ENCODE measurements at regions not wholly inside any gene's neighbourhood (a gene's known extent, or its start where the extent isn't known, plus 50 kb on each side); places are given as distances from the start of the nearest gene placed in this dataset.
A peak's percentile ranks its signal among the peaks of the same experiment; 100 is the strongest.
"Not testable (repeated sequence)": the region's sequence is repeated elsewhere in the genome, so short reads cannot be mapped to it uniquely, and the experiment has no call there.

DNA sequence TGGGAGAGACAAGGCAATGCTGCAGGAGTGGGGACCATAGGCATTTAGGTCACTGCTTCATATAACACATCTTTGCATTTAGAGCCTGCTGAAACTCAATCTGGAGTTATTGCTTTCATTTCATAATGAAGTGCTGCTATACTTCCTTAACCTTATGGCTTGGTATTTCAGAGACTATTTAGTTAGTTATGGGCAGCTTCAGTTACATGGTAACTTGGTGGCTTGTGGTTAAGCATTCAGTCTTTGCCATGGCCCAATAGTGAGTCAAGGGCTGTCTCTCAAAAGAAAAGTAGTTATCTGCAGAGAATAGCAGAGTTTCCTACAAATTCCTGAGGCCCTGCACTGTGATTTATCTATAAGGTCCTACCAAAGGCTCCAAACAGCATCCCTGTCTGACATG, 271.6 kb downstream of the ZFY start:
- not testable (repeated sequence) for H3K4me1 Mint-ChIP-seq; DNase-seq (ENCODE audit: low spot score in 2 of 2); H3K4me3 Mint-ChIP-seq; H3K27me3 Mint-ChIP-seq; H3K36me3 Mint-ChIP-seq; ATAC-seq (ENCODE audit: low read depth); H3K9me3 Mint-ChIP-seq; H3K27ac Mint-ChIP-seq

DNA sequence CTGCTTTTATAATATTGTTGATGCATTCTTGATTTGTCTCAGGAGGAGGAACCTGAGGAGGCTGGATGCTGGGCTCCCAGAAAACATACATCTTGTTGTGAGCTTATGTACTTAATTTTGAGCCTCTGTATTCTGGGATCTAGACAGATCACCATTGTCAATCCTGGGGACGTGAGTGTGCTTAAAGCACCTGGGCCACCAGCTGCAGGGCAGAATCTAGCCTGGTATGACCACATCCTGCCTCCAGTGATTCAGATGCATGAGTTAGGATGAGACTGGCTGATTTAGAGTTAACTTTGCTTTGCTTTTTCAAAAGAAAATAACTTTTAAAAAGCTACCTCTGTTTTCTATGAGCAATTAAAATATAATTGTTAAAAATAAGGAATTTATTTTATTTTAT, 278.0 kb downstream of the ZFY start:
- H3K27ac Mint-ChIP-seq; H3K36me3 Mint-ChIP-seq; DNase-seq (ENCODE audit: low spot score in 2 of 2); H3K4me1 Mint-ChIP-seq; H3K4me3 Mint-ChIP-seq; H3K27me3 Mint-ChIP-seq; H3K9me3 Mint-ChIP-seq; ATAC-seq (ENCODE audit: low read depth): not testable (repeated sequence)

DNA sequence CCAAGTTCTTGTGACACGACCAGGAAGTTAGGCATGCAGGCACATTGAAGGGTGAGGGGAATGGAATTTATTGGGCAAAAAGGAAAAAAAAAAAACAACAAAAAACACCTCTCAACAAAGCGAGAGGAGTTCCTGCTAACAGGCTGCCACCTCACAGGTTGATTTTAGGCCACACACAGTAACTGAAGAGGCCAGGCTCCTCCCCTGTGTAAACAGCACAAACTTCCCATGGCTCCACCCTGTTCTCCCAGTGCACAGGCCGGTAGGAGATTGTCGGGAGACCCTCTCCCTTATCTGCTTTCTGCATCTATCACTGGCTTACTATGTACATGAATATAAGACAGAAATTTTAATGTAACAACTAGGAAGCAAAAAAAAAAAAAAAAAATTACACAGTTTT, 283.0 kb downstream of the ZFY start:
- not testable (repeated sequence) for H3K27ac Mint-ChIP-seq; H3K9me3 Mint-ChIP-seq; H3K4me1 Mint-ChIP-seq; H3K36me3 Mint-ChIP-seq; H3K27me3 Mint-ChIP-seq; ATAC-seq (ENCODE audit: low read depth); DNase-seq (ENCODE audit: low spot score in 2 of 2); H3K4me3 Mint-ChIP-seq

DNA sequence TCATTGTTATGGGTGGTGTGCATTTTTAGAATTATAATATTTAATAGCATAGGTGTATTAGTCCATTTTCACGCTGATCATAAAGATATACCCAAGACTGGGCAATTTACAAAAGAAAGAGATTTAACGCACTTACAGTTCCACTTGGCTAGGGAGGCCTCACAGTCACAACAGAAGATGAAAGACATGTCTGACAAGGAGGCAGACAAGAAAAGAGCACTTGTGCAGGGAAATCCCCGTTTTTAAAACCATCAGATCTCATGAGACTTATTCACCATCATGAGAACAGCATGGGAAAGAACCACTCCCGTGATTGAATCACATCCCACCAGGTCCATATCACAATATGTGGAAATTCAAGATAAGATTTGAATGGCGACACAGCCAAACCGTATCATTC, 283.4 kb downstream of the ZFY start:
- DNase-seq (ENCODE audit: low spot score in 2 of 2), result not testable (repeated sequence)

DNA sequence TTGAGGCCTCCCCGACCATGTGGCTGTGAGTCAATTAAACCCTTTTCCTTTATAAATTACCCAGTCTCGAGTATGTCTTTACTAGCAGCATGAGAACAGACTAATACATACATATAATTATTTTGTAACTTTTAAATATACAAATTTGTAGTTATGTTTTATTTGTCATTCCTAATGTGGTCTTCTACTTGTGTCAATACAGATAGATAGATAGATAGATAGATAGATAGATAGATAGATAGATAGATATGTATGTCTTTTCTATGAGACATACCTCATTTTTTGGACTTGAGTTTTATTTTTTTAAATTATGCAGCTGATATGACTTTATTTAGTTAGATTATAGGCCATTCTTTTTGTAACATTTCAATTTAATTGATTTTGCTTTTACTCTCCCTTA, 316.0 kb upstream of the TGIF2LY start:
- not testable (repeated sequence) for H3K9me3 Mint-ChIP-seq, H3K4me3 Mint-ChIP-seq

More for the DNA sequence above, 283.4 kb downstream of the ZFY start:
- not testable (repeated sequence) for H3K27ac Mint-ChIP-seq, H3K36me3 Mint-ChIP-seq, H3K4me1 Mint-ChIP-seq, H3K9me3 Mint-ChIP-seq, H3K27me3 Mint-ChIP-seq
- peak overlapping the region; percentile 8 for H3K4me3 Mint-ChIP-seq
- ATAC-seq (ENCODE audit: low read depth), result peak; percentile 34

DNA sequence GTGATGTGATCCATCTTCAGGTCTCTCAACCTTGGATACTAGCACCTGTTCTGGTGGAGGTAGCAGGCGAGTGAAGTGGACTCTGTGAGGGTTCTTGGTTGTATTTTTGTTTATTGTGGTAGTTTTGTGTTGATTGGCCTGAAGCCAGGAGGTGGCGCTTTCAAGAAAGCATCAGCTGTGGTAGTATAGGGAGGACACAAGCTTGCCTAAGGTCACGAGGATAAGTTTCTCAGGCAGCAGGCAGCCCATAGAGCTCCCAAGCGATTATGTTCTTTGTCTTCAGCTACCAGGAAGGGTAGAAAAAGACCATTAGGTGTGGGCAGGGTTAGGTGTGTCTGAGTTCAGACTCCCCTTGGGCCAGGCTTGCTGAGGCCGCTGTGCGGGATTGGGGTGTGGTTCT, 290.8 kb upstream of the TGIF2LY start:
- not testable (repeated sequence) for DNase-seq (ENCODE audit: low spot score in 2 of 2); H3K27ac Mint-ChIP-seq; H3K4me1 Mint-ChIP-seq; H3K27me3 Mint-ChIP-seq; H3K36me3 Mint-ChIP-seq; H3K9me3 Mint-ChIP-seq; ATAC-seq (ENCODE audit: low read depth); H3K4me3 Mint-ChIP-seq

More for the DNA sequence above, 316.0 kb upstream of the TGIF2LY start:
- ATAC-seq (ENCODE audit: low read depth); DNase-seq (ENCODE audit: low spot score in 2 of 2); H3K27ac Mint-ChIP-seq; H3K36me3 Mint-ChIP-seq; H3K27me3 Mint-ChIP-seq; H3K4me1 Mint-ChIP-seq: not testable (repeated sequence)

DNA sequence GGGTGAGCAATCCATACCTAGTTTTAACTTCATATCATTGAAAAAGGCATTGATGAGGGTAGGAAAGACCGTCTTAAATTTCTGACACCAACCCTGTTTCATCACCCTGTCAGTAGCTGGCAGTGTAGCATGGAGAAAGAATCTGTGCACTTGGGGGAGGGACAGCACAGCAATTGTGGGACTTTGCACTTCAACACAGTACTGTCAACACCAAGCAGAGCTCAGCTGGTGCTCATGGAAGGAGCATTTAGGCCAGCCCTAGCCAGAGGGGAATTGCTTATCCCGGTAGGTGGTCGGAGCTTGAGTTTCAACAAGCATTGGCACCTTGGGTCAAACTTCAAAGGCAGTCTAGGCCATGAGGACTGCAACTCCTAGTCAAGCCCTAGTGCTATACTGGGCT, 281.6 kb upstream of the TGIF2LY start:
- DNase-seq (ENCODE audit: low spot score in 2 of 2); H3K9me3 Mint-ChIP-seq; H3K4me1 Mint-ChIP-seq; ATAC-seq (ENCODE audit: low read depth); H3K27me3 Mint-ChIP-seq; H3K27ac Mint-ChIP-seq; H3K36me3 Mint-ChIP-seq; H3K4me3 Mint-ChIP-seq: not testable (repeated sequence)

DNA sequence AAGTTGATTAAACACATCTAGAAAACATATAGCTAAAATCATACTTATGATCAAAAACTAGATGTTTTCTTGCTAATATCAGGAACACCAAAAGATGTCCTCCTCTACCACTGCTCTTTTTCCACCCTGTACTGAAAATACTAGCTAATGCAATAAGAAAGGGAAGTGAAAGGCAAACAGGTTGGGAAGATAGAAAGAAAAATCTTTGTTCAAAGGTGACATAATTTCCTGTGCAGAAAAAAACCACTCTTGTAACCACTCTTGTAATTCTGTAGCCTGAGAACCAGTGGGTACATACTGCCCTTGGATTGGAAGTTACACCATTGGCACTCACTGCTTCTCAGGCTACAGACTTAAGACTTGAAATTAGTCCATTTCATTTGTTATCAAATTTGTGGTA, 258.9 kb upstream of the TGIF2LY start:
- not testable (repeated sequence) for ATAC-seq (ENCODE audit: low read depth); DNase-seq (ENCODE audit: low spot score in 2 of 2); H3K9me3 Mint-ChIP-seq

DNA sequence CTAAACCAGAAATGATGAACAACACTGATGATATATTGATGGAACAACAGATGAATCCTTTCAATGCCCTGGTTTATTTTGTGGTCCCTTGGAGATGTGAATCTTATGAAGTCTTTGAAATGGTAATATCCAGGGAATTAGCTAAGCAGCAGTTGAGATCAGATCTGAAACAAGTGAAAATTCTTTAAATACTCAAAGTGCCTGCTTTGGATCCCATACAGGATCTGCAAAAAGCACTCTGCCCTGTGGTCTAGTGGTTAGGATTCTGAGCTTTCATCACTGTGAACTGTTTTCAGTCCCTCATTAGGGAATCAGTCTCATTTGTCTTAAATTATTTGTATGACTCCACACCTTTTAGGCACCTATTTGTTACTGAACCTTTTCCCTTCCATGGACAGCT, 211.3 kb upstream of the TGIF2LY start:
- not testable (repeated sequence) for ATAC-seq (ENCODE audit: low read depth); H3K27me3 Mint-ChIP-seq; DNase-seq (ENCODE audit: low spot score in 2 of 2); H3K4me1 Mint-ChIP-seq; H3K4me3 Mint-ChIP-seq; H3K27ac Mint-ChIP-seq; H3K9me3 Mint-ChIP-seq; H3K36me3 Mint-ChIP-seq

More for the DNA sequence above, 258.9 kb upstream of the TGIF2LY start:
- not testable (repeated sequence) for H3K27ac Mint-ChIP-seq, H3K4me3 Mint-ChIP-seq, H3K36me3 Mint-ChIP-seq, H3K27me3 Mint-ChIP-seq, H3K4me1 Mint-ChIP-seq

DNA sequence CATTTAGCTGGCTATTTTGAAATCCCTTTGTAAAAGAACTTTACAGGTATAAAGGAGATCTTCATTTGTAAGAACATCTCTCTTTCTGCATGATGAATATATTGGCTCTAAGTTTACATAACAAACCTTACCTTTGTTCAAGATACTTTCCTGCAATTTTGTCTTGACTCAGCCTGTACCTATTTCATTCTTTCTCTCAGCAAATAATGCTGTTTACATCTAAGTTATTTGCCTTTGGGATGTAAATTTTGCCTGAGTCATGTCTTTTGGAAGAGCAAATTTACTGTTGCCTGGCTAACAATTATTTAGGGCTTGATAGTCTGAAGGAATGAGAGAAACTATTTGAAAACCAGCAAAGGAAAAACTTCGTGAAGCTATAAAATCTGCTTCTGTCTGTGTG, 210.4 kb upstream of the TGIF2LY start:
- H3K4me1 Mint-ChIP-seq; H3K27ac Mint-ChIP-seq; H3K4me3 Mint-ChIP-seq; H3K36me3 Mint-ChIP-seq; ATAC-seq (ENCODE audit: low read depth); H3K9me3 Mint-ChIP-seq; H3K27me3 Mint-ChIP-seq; DNase-seq (ENCODE audit: low spot score in 2 of 2): not testable (repeated sequence)

DNA sequence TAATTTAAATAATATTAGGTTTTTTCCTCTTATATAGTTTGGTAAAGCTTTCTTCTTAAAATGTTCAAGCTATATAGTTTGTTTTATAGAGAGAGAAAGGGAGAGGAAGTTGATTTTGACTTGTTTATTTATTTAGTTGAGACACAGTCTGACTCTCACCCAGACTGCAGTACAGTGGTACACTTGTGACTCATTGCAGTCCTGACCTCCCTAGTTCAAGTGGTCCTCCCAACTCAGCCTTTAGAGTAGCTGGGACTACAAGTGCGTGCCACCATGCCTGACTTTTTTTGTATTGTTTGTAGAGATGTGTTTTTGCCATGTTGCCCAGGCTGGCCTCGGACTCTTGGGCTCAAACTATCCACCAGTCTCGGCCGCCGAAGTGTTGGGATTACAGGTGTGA, 187.4 kb upstream of the TGIF2LY start:
- H3K4me1 Mint-ChIP-seq; H3K27ac Mint-ChIP-seq; H3K36me3 Mint-ChIP-seq; DNase-seq (ENCODE audit: low spot score in 2 of 2); H3K4me3 Mint-ChIP-seq; H3K27me3 Mint-ChIP-seq; H3K9me3 Mint-ChIP-seq; ATAC-seq (ENCODE audit: low read depth): not testable (repeated sequence)

DNA sequence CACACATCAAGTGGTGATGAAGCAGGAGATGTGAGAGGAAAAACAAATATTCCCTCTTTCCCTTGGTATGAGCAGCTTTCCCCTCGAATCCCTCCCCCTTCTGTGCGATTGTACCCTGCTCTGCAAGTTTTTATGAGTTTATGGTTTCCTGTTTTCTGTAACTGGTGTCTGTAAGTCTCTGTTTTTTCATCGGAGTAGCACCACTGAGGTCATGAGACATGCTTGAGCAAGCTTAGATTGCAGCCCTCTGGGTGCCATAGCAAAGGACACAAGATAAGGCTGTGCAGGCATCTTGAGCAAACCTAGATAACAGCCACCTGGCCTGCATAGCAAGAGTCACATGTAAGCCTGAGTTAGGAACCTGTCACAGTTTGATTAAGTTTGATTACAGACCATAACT, 174.6 kb upstream of the TGIF2LY start:
- ATAC-seq (ENCODE audit: low read depth); H3K4me1 Mint-ChIP-seq; H3K9me3 Mint-ChIP-seq; H3K27me3 Mint-ChIP-seq; H3K36me3 Mint-ChIP-seq; H3K27ac Mint-ChIP-seq; H3K4me3 Mint-ChIP-seq; DNase-seq (ENCODE audit: low spot score in 2 of 2): not testable (repeated sequence)

DNA sequence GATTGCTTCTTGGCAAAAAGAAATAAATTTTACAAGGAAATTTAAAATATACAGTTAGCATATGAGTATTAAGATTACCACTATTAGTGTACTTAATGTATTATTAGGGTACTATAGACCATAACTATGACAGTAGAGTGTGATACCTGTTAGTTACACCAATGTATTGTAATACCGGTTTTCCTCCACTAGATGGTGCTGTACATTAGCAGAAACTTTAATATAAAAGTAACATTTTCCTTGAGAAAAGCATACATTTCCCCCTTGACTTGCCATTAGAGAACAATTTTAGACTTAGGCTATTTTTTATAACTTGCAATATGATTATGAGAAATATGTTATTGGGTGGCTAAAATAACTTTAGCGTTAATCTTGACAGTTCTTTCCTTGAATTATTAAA, 173.3 kb upstream of the TGIF2LY start:
- DNase-seq (ENCODE audit: low spot score in 2 of 2), result peak in 1 of 2 donors; percentile 1
- not testable (repeated sequence) for ATAC-seq (ENCODE audit: low read depth); H3K36me3 Mint-ChIP-seq; H3K9me3 Mint-ChIP-seq; H3K27me3 Mint-ChIP-seq; H3K4me3 Mint-ChIP-seq; H3K27ac Mint-ChIP-seq; H3K4me1 Mint-ChIP-seq

DNA sequence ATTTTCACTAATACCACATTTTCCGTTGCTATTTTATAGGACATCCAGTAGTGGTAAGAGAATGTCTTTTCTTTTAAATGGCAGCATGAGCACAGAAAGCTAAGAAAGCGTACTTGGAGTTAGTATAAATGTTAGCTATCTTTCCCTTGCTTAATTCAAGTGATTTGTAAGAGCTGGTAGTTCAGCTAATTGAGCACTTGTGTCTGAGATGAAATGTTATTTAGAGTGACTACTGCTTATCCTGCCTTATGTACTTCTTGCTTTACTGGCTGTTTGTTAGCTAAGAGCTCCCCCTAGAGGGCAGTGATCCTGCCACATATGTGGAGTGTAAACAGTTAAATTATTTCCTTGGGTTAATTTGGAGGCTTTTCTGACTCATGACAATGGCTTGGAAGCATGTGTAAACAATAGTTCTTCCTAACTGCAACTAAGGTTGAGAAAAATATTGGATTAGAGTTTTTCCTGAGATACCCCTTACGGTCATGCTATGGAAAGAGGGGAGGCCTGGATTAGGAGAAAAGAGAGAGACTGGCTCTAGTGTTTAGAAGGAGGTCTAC, 171.9 kb upstream of the TGIF2LY start:
- not testable (repeated sequence) for H3K4me1 Mint-ChIP-seq; DNase-seq (ENCODE audit: low spot score in 2 of 2); H3K9me3 Mint-ChIP-seq; H3K27me3 Mint-ChIP-seq; H3K4me3 Mint-ChIP-seq; H3K27ac Mint-ChIP-seq; ATAC-seq (ENCODE audit: low read depth); H3K36me3 Mint-ChIP-seq

DNA sequence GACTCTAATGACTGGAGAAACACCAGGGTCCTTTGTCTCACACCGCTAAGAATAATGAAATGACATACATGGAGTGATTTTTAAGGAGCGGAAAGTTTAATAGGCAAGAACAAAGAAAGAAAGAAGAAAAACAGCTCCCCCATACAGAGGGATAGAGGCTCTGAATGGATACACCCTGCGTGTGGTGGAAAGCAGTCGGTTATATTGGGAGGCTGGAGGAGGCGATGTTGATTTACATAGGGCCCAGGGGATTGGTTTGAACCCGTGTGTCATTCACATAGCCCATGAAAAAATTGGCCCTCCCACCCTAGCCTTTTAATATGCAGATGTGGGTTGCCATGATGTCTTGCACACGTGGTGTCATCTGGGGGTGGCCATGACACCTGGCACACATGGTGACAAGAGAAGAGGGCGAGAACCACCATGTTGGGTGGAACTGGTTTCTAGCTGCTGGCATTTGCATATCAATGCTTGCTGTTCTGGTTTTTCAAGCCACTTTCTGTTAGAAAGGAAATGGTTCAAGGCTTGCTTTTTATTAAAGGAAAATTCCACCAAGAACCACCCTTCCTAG, 168.5 kb upstream of the TGIF2LY start:
- not testable (repeated sequence) for H3K4me3 Mint-ChIP-seq; H3K27ac Mint-ChIP-seq; DNase-seq (ENCODE audit: low spot score in 2 of 2); ATAC-seq (ENCODE audit: low read depth); H3K4me1 Mint-ChIP-seq; H3K9me3 Mint-ChIP-seq; H3K27me3 Mint-ChIP-seq; H3K36me3 Mint-ChIP-seq
